ENCODE measurements at regions not wholly inside any gene's neighbourhood (a gene's known extent, or its start where the extent isn't known, plus 50 kb on each side); places are given as distances from the start of the nearest gene placed in this dataset.
"Not testable (repeated sequence)": the region's sequence is repeated elsewhere in the genome, so short reads cannot be mapped to it uniquely, and the experiment has no call there.

GRCh38 chr1:163999131-163999530 lies 559.9 kb upstream of the PBX1 start:
- DNase-seq: no peak
- POLR2A ChIA-PET (ENCODE audit: partially characterized antibody): no interaction called here
- Mint-ChIP-seq H3K4me3 (no peak overlapping the region), H3K9me3 (peaks cover 2 to 61% (median 20%) of the 10 kb centered on the region in 8 donors), H3K4me1 (no peaks in the 10 kb centered on the region), H3K27ac (no peak overlapping the region), H3K36me3 (no peaks in the 10 kb centered on the region), H3K27me3 (no peaks in the 10 kb centered on the region)
- Histone ChIP-seq H3K4me3 (ENCODE audit: low read length in 2 of 2) (no peak overlapping the region), H3K9me3 (ENCODE audit: control insufficient read depth in 1 of 2, low read length in 2 of 2) (no peaks in the 10 kb centered on the region), H3K36me3 (ENCODE audit: insufficient read depth, low read length) (no peaks in the 10 kb centered on the region), H3K27me3 (ENCODE audit: insufficient read depth, low read length) (no peaks in the 10 kb centered on the region), H3K4me1 (ENCODE audit: insufficient read depth, low read length) (no peaks in the 10 kb centered on the region), H3K27ac (ENCODE audit: low read depth, low read length) (no peak overlapping the region)
- intact Hi-C loops (cut with micrococcal nuclease): no loop called here
- CTCF ChIA-PET (ENCODE audit: partially characterized antibody): no interaction called here

GRCh38 chr1:164006186-164006585 lies 552.8 kb upstream of the PBX1 start:
- H3K27ac Mint-ChIP-seq; H3K36me3 Mint-ChIP-seq; POLR2A ChIA-PET (ENCODE audit: partially characterized antibody); CTCF ChIA-PET (ENCODE audit: partially characterized antibody); H3K27me3 Mint-ChIP-seq; H3K9me3 ChIP-seq (ENCODE audit: control insufficient read depth in 1 of 2, low read length in 2 of 2); H3K4me1 ChIP-seq (ENCODE audit: insufficient read depth, low read length); H3K4me1 Mint-ChIP-seq; intact Hi-C loops (cut with micrococcal nuclease); H3K4me3 Mint-ChIP-seq; H3K36me3 ChIP-seq (ENCODE audit: insufficient read depth, low read length); H3K27ac ChIP-seq (ENCODE audit: low read depth, low read length); DNase-seq; H3K27me3 ChIP-seq (ENCODE audit: insufficient read depth, low read length); H3K4me3 ChIP-seq (ENCODE audit: low read length in 2 of 2): not testable (repeated sequence)
- H3K9me3 Mint-ChIP-seq: peaks cover 7 to 49% (median 22%) of the 10 kb centered on the region in 8 donors

GRCh38 chr1:164006621-164007020 lies 552.4 kb upstream of the PBX1 start:
- H3K4me1 ChIP-seq (ENCODE audit: insufficient read depth, low read length): no peaks in the 10 kb centered on the region
- H3K27me3 ChIP-seq (ENCODE audit: insufficient read depth, low read length): no peaks in the 10 kb centered on the region
- Mint-ChIP-seq H3K4me3 (no peak overlapping the region), H3K27ac (no peak overlapping the region), H3K27me3 (no peaks in the 10 kb centered on the region), H3K4me1 (no peaks in the 10 kb centered on the region), H3K9me3 (peaks cover 7 to 50% (median 21%) of the 10 kb centered on the region in 8 donors), H3K36me3 (no peaks in the 10 kb centered on the region)
- intact Hi-C loops (cut with micrococcal nuclease): no loop called here
- DNase-seq: no peak
- CTCF ChIA-PET (ENCODE audit: partially characterized antibody): no interaction called here
- H3K27ac ChIP-seq (ENCODE audit: low read depth, low read length): no peak overlapping the region
- POLR2A ChIA-PET (ENCODE audit: partially characterized antibody): no interaction called here
- no peak overlapping the region for H3K4me3 ChIP-seq (ENCODE audit: low read length in 2 of 2)
- H3K36me3 ChIP-seq (ENCODE audit: insufficient read depth, low read length): no peaks in the 10 kb centered on the region
- peaks cover 0 to 5% of the 10 kb centered on the region in 2 donors for H3K9me3 ChIP-seq (ENCODE audit: control insufficient read depth in 1 of 2, low read length in 2 of 2)

GRCh38 chr1:164017239-164017638 lies 541.7 kb upstream of the PBX1 start:
- Histone ChIP-seq H3K36me3 (ENCODE audit: insufficient read depth, low read length) (no peaks in the 10 kb centered on the region), H3K27ac (ENCODE audit: low read depth, low read length) (no peak overlapping the region), H3K4me1 (ENCODE audit: insufficient read depth, low read length) (no peaks in the 10 kb centered on the region), H3K27me3 (ENCODE audit: insufficient read depth, low read length) (no peaks in the 10 kb centered on the region), H3K4me3 (ENCODE audit: low read length in 2 of 2) (no peak overlapping the region), H3K9me3 (ENCODE audit: control insufficient read depth in 1 of 2, low read length in 2 of 2) (no peaks in the 10 kb centered on the region)
- Mint-ChIP-seq H3K4me3 (no peak overlapping the region), H3K36me3 (no peaks in the 10 kb centered on the region), H3K27me3 (no peaks in the 10 kb centered on the region), H3K27ac (no peak overlapping the region), H3K4me1 (no peaks in the 10 kb centered on the region), H3K9me3 (peaks cover 6 to 34% (median 15%) of the 10 kb centered on the region in 8 donors)
- DNase-seq: no peak
- POLR2A ChIA-PET (ENCODE audit: partially characterized antibody): no interaction called here
- CTCF ChIA-PET (ENCODE audit: partially characterized antibody): no interaction called here
- intact Hi-C loops (cut with micrococcal nuclease): no loop called here

- H3K4me3 Mint-ChIP-seq: no peak overlapping the region
- H3K36me3 Mint-ChIP-seq: no peaks in the 10 kb centered on the region
- H3K9me3 ChIP-seq (ENCODE audit: control insufficient read depth in 1 of 2, low read length in 2 of 2): no peaks in the 10 kb centered on the region
- no peak overlapping the region for H3K27ac Mint-ChIP-seq
- no peak overlapping the region for H3K27ac ChIP-seq (ENCODE audit: low read depth, low read length)
- peaks cover 6 to 25% (median 14%) of the 10 kb centered on the region in 8 donors for H3K9me3 Mint-ChIP-seq
- POLR2A ChIA-PET (ENCODE audit: partially characterized antibody): no interaction called here
- no peaks in the 10 kb centered on the region for H3K36me3 ChIP-seq (ENCODE audit: insufficient read depth, low read length)
- H3K4me1 Mint-ChIP-seq: no peaks in the 10 kb centered on the region
- no peak overlapping the region for H3K4me3 ChIP-seq (ENCODE audit: low read length in 2 of 2)
- DNase-seq: no peak
- intact Hi-C loops (cut with micrococcal nuclease): no loop called here
- H3K27me3 ChIP-seq (ENCODE audit: insufficient read depth, low read length): no peaks in the 10 kb centered on the region
- H3K4me1 ChIP-seq (ENCODE audit: insufficient read depth, low read length): no peaks in the 10 kb centered on the region
- CTCF ChIA-PET (ENCODE audit: partially characterized antibody): no interaction called here
- no peaks in the 10 kb centered on the region for H3K27me3 Mint-ChIP-seq
Measured at GRCh38 chr1:164020391-164020790, 538.6 kb upstream of the PBX1 start.

GRCh38 chr1:164021813-164022212 lies 537.2 kb upstream of the PBX1 start:
- no peaks in the 10 kb centered on the region for H3K27me3 Mint-ChIP-seq
- no peak for DNase-seq
- no peak overlapping the region for H3K4me3 ChIP-seq (ENCODE audit: low read length in 2 of 2)
- ChIA-PET CTCF (ENCODE audit: partially characterized antibody) (no interaction called here), POLR2A (ENCODE audit: partially characterized antibody) (no interaction called here)
- no peaks in the 10 kb centered on the region for H3K4me1 ChIP-seq (ENCODE audit: insufficient read depth, low read length)
- no peaks in the 10 kb centered on the region for H3K36me3 ChIP-seq (ENCODE audit: insufficient read depth, low read length)
- no peaks in the 10 kb centered on the region for H3K4me1 Mint-ChIP-seq
- peaks cover 6 to 25% (median 14%) of the 10 kb centered on the region in 8 donors for H3K9me3 Mint-ChIP-seq
- no peak overlapping the region for H3K27ac ChIP-seq (ENCODE audit: low read depth, low read length)
- H3K4me3 Mint-ChIP-seq: no peak overlapping the region
- H3K27me3 ChIP-seq (ENCODE audit: insufficient read depth, low read length): no peaks in the 10 kb centered on the region
- intact Hi-C loops (cut with micrococcal nuclease): no loop called here
- no peaks in the 10 kb centered on the region for H3K36me3 Mint-ChIP-seq
- H3K9me3 ChIP-seq (ENCODE audit: control insufficient read depth in 1 of 2, low read length in 2 of 2): no peaks in the 10 kb centered on the region
- H3K27ac Mint-ChIP-seq: no peak overlapping the region

GRCh38 chr1:164033782-164034181 lies 525.2 kb upstream of the PBX1 start:
- Histone ChIP-seq H3K4me3 (ENCODE audit: low read length in 2 of 2) (no peak overlapping the region), H3K36me3 (ENCODE audit: insufficient read depth, low read length) (no peaks in the 10 kb centered on the region), H3K27ac (ENCODE audit: low read depth, low read length) (no peak overlapping the region), H3K4me1 (ENCODE audit: insufficient read depth, low read length) (no peaks in the 10 kb centered on the region), H3K27me3 (ENCODE audit: insufficient read depth, low read length) (no peaks in the 10 kb centered on the region), H3K9me3 (ENCODE audit: control insufficient read depth in 1 of 2, low read length in 2 of 2) (peaks cover 0 to 3% of the 10 kb centered on the region in 2 donors)
- no peak overlapping the region for H3K27ac Mint-ChIP-seq
- no peaks in the 10 kb centered on the region for H3K27me3 Mint-ChIP-seq
- POLR2A ChIA-PET (ENCODE audit: partially characterized antibody): no interaction called here
- CTCF ChIA-PET (ENCODE audit: partially characterized antibody): no interaction called here
- DNase-seq: no peak
- no peaks in the 10 kb centered on the region for H3K4me1 Mint-ChIP-seq
- intact Hi-C loops (cut with micrococcal nuclease): no loop called here
- peaks cover 2 to 26% (median 16%) of the 10 kb centered on the region in 8 donors for H3K9me3 Mint-ChIP-seq
- H3K4me3 Mint-ChIP-seq: no peak overlapping the region
- H3K36me3 Mint-ChIP-seq: no peaks in the 10 kb centered on the region

GRCh38 chr1:164040754-164041153 lies 518.2 kb upstream of the PBX1 start:
- Mint-ChIP-seq H3K36me3 (no peaks in the 10 kb centered on the region), H3K9me3 (peaks cover 0 to 7% (median 3%) of the 10 kb centered on the region in 8 donors), H3K4me3 (no peak overlapping the region), H3K4me1 (no peaks in the 10 kb centered on the region), H3K27me3 (no peaks in the 10 kb centered on the region), H3K27ac (no peak overlapping the region)
- H3K9me3 ChIP-seq (ENCODE audit: control insufficient read depth in 1 of 2, low read length in 2 of 2): peaks cover 0 to 3% of the 10 kb centered on the region in 2 donors
- no peak overlapping the region for H3K4me3 ChIP-seq (ENCODE audit: low read length in 2 of 2)
- no peaks in the 10 kb centered on the region for H3K36me3 ChIP-seq (ENCODE audit: insufficient read depth, low read length)
- ChIA-PET POLR2A (ENCODE audit: partially characterized antibody) (no interaction called here), CTCF (ENCODE audit: partially characterized antibody) (no interaction called here)
- intact Hi-C loops (cut with micrococcal nuclease): no loop called here
- no peaks in the 10 kb centered on the region for H3K4me1 ChIP-seq (ENCODE audit: insufficient read depth, low read length)
- no peaks in the 10 kb centered on the region for H3K27me3 ChIP-seq (ENCODE audit: insufficient read depth, low read length)
- no peak overlapping the region for H3K27ac ChIP-seq (ENCODE audit: low read depth, low read length)
- DNase-seq: no peak
